Dermis microvascular lymphatic vessel endothelial cell (primary cell): ENCODE measurements at regions not wholly inside any gene's neighbourhood (a gene's known extent, or its start where the extent isn't known, plus 50 kb on each side); places are given as distances from the start of the nearest gene placed in this dataset.
"Not testable (repeated sequence)": the region's sequence is repeated elsewhere in the genome, so short reads cannot be mapped to it uniquely, and the experiment has no call there.

Source experiments
- DNase-seq, 2 donors: peaks; one replicate each; pipeline versions ENCODE4 v3.0.0 to v3.0.0-alpha.2; 2010; ENCODE audit warnings: low read depth in 2 of 2

GRCh38 chr10:7108141-7108540 lies 302.7 kb downstream of the SFMBT2 start:
- DNase-seq, result no peak

GRCh38 chr10:7107285-7107684 lies 303.5 kb downstream of the SFMBT2 start:
- DNase-seq, result no peak

DNA sequence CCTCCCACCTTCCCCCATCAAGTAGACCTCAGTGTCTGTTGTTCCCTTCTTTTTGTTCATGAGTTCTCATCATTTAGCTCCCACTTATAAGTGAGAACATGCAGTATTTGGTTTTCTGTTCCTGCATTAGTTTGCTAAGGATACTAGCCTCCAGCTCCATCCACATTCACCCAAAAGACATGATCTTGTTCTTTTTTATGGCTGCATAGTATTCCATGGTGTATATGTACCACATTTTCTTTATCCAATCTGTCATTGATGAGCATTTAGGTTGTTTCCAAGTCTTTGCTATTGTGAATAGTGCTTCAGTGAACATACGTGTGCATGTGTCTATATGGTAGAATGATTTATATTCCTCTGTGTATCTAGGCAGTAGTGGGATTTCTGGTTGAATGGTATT lies 306.5 kb downstream of the SFMBT2 start:
- DNase-seq, result not testable (repeated sequence)

DNA sequence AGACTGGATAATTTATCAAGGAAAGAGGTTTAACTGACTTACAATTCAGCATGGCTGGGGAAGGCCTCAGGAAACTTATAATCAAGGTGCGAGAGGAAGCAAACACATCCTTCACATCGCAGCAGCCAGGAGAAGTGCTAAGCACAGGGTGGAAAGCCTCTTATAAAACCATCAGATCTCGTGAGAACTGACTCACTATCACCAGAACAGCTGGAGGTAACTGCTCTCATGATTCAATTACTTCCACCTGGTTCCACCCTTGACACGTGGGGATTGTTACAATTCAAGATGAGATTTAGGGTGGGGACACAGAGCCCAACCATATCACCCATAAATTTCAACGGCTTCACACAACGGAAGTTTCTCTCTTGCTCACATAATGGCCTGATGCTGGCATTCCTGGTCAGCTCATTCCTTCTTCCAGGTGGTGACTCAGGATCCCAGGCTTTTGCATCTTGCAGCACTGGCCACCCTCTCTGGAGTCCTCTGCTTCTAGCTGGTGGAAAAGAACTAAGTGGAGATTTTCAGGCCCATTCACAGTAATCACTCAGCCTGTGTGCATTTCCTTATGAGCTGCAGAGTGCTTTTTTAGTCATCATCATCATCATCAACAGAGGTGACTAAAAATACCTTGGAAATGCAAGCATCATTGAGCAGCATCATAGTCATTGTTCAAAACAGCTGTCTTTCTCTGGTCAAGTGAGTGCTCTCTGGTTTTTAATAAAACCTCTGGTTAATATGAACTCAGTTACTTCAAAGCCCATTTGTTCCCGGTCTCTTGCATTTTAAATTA lies 308.1 kb downstream of the SFMBT2 start:
- no peak for DNase-seq

GRCh38 chr10:7102084-7102483 lies 308.8 kb downstream of the SFMBT2 start:
- DNase-seq, result no peak

GRCh38 chr10:7101451-7101850 lies 309.4 kb downstream of the SFMBT2 start:
- DNase-seq, result no peak

GRCh38 chr10:7100032-7100702 lies 310.7 kb downstream of the SFMBT2 start:
- no peak for DNase-seq

GRCh38 chr10:7098160-7098762 lies 312.6 kb downstream of the SFMBT2 start:
- DNase-seq, result no peak

- no peak for DNase-seq
Measured at GRCh38 chr10:7094781-7095180, 316.1 kb downstream of the SFMBT2 start.

GRCh38 chr10:7093368-7093767 lies 317.5 kb downstream of the SFMBT2 start:
- DNase-seq, result no peak

GRCh38 chr10:7092603-7093002 lies 318.2 kb downstream of the SFMBT2 start:
- DNase-seq, result no peak

- DNase-seq, result no peak
Measured at GRCh38 chr10:7090529-7090928, 320.3 kb downstream of the SFMBT2 start.

- no peak for DNase-seq
Measured at GRCh38 chr10:7085913-7086589, 324.8 kb downstream of the SFMBT2 start.

GRCh38 chr10:7085147-7085912 lies 325.5 kb downstream of the SFMBT2 start:
- DNase-seq, result no peak

- no peak for DNase-seq
Measured at GRCh38 chr10:7084280-7085005, 326.4 kb downstream of the SFMBT2 start.

- no peak for DNase-seq
Measured at GRCh38 chr10:7082967-7083366, 327.9 kb downstream of the SFMBT2 start.

DNA sequence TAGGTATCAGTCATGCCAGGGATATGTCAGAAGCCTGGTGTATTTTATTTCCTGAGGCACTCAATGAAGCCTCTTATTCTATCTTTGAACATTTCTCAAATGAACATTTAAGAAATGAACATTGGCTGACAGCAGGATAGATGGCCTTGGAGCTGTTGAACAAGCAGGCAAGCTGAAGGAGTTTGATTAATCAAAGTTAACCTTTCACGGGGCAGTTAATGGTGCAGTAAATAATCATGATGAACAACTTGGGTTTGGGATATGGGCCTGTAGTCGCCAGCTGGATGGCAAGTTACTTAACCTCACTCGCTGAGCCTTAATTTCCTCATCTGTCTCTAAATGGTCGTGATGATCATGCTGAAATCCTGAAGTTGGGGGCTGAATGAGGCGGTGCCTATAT lies 333.0 kb downstream of the SFMBT2 start:
- no peak for DNase-seq

DNA sequence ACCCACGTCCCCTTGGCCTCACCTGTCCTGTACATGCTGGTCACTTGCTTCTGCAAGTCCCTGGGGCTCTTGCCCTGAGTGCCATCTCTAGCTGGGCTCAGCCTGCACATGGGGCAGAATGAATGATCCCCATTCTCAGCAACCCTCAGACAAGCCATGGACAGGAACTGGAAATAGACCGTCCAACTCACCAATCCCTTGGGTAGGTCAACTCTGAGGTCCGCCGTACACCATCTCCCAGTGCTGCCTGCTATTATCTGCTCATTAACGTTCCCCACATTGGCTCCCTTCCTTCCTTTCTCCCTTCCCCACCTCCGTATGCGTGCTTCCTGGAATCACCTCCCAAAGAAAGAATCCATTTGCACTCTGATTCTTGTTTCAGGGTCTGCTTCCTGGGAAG lies 335.0 kb downstream of the SFMBT2 start:
- no peak for DNase-seq

- no peak for DNase-seq
Measured at GRCh38 chr10:7075110-7075509, 335.7 kb downstream of the SFMBT2 start.

DNA sequence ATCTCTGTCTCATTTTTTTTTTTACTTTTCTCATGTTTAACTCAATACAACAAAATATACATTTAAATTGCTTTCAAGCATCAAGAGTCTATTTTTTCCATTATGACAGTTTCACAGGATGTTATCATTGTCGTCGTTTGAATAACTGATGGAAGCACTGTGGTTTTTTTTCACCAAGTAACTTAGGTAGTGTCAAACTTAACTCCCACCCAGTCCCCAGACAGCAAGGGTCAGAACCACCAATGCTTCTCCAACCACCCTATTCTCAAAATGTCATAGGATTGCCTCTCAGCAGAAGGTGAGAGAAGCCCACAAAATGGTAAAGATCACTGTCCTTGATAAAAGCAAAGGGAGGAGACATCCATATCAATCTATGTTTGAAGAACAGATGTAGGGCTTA lies 339.4 kb downstream of the SFMBT2 start:
- DNase-seq, result no peak

DNA sequence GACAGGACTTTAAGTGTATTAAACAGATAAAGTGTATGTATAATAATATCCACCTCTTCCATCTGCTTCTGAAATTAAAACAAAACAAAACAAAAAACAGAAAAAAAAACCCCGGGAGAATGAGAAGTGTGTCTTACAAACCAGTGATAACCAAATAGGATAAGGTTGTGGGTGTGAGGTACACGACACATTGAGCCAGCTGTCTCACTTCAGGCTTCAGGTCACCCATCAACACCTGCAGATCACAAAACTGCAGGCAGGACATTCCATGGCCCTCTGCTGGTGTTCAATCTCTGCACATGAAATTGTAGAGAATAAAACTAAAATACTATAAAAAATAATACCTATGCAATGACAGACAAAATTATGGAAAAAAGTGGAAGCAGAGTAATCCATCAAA lies 339.9 kb downstream of the SFMBT2 start:
- no peak for DNase-seq
